Mesothelial cell of epicardium (in vitro differentiated cells): ENCODE measurements at regions not wholly inside any gene's neighbourhood (a gene's known extent, or its start where the extent isn't known, plus 50 kb on each side); places are given as distances from the start of the nearest gene placed in this dataset.

Experiments
- DNase-seq, 2 experiments: peaks; one replicate each; pipeline ENCODE4 v3.0.0; 2021; ENCODE audit warnings: low spot score in 2 of 2; ENCODE audit not compliant: unreplicated experiment in 2 of 2
- H3K27ac Mint-ChIP-seq: 2 replicates; pipeline ENCODE4 v1.8.0; 2021; ENCODE audit warnings: mixed read lengths
- H3K27me3 Mint-ChIP-seq: 2 replicates; pipeline ENCODE4 v1.8.0; 2021; ENCODE audit warnings: low read depth, mixed read lengths
- H3K36me3 Mint-ChIP-seq: 2 replicates; pipeline ENCODE4 v1.8.0; 2021; ENCODE audit warnings: mixed read lengths
- H3K4me1 Mint-ChIP-seq: 2 replicates; pipeline ENCODE4 v1.8.0; 2021; ENCODE audit warnings: mixed read lengths
- H3K4me3 Mint-ChIP-seq: 2 replicates; pipeline ENCODE4 v1.8.0; 2021; ENCODE audit warnings: mild to moderate bottlenecking, moderate library complexity, mixed read lengths
- H3K9me3 Mint-ChIP-seq: 2 replicates; pipeline ENCODE4 v1.8.0; 2021; ENCODE audit warnings: mixed read lengths
- CTCF ChIP-seq: fragments of 200-600 bp; sonication (generic); IDR thresholded peaks from one replicate; pipeline ENCODE4 v1.5.0; 2021; ENCODE audit warnings: antibody characterized with exemption; ENCODE audit not compliant: unreplicated experiment

GRCh38 chr2:15730545-15731212 is 139.0 kb downstream of the DDX1 start:
- TF ChIP-seq CTCF = no peak
- Mint-ChIP-seq H3K4me3 (no peak overlapping the region), H3K27ac (peak overlapping the region; percentile 96), H3K4me1 (peaks cover 70% of the 10 kb centered on the region), H3K27me3 (no peaks in the 10 kb centered on the region), H3K9me3 (no peaks in the 10 kb centered on the region), H3K36me3 (no peaks in the 10 kb centered on the region)
- peak; percentile 53 to 81 for DNase-seq

- H3K9me3 Mint-ChIP-seq = no peaks in the 10 kb centered on the region
- DNase-seq = no peak
- no peaks in the 10 kb centered on the region for H3K36me3 Mint-ChIP-seq
- H3K4me1 Mint-ChIP-seq = peaks cover 67% of the 10 kb centered on the region
- no peaks in the 10 kb centered on the region for H3K27me3 Mint-ChIP-seq
- TF ChIP-seq CTCF = no peak
- H3K4me3 Mint-ChIP-seq = no peak overlapping the region
- peak overlapping the region; percentile 96 for H3K27ac Mint-ChIP-seq
Measured at GRCh38 chr2:15731213-15731888, 139.7 kb downstream of the DDX1 start.

- Mint-ChIP-seq H3K36me3 (no peaks in the 10 kb centered on the region), H3K27ac (peak overlapping the region; percentile 96), H3K4me1 (peaks cover 65% of the 10 kb centered on the region), H3K9me3 (no peaks in the 10 kb centered on the region), H3K27me3 (no peaks in the 10 kb centered on the region), H3K4me3 (no peak overlapping the region)
- TF ChIP-seq CTCF = no peak
- peak in 1 of 2 experiments; percentile 7 for DNase-seq
Measured at GRCh38 chr2:15731889-15732271, 140.2 kb downstream of the DDX1 start.

- peak in 1 of 2 experiments; percentile 37 for DNase-seq
- Mint-ChIP-seq H3K9me3 (peaks cover 5% of the 10 kb centered on the region), H3K4me1 (peaks cover 65% of the 10 kb centered on the region), H3K36me3 (no peaks in the 10 kb centered on the region), H3K27me3 (no peaks in the 10 kb centered on the region), H3K4me3 (no peak overlapping the region), H3K27ac (peak overlapping the region; percentile 96)
- no peak for TF ChIP-seq CTCF
Measured at GRCh38 chr2:15732341-15733077, 140.8 kb downstream of the DDX1 start.

GRCh38 chr2:15733867-15734673 is 142.4 kb downstream of the DDX1 start:
- peak overlapping the region; percentile 96 for H3K27ac Mint-ChIP-seq
- H3K4me3 Mint-ChIP-seq = no peak overlapping the region
- H3K27me3 Mint-ChIP-seq = no peaks in the 10 kb centered on the region
- peaks cover 6% of the 10 kb centered on the region for H3K9me3 Mint-ChIP-seq
- DNase-seq = peak in 1 of 2 experiments; percentile 37
- peaks cover 61% of the 10 kb centered on the region for H3K4me1 Mint-ChIP-seq
- H3K36me3 Mint-ChIP-seq = no peaks in the 10 kb centered on the region
- TF ChIP-seq CTCF = no peak
